Stimulated activated CD4-positive, alpha-beta T cell treated with anti-CD3 and anti-CD28 coated beads, Interleukin-2, amount 100 ng/mL, for 4 hours (primary cell): ENCODE measurements at regions not wholly inside any gene's neighbourhood (a gene's known extent, or its start where the extent isn't known, plus 50 kb on each side); places are given as distances from the start of the nearest gene placed in this dataset.

Experiments used
- DNase-seq: peaks from one replicate; pipeline ENCODE4 v3.0.0-alpha.2; 2020; ENCODE audit warnings: low read depth

GRCh38 chr4:3715855-3716630 lies 50.1 kb upstream of the ADRA2C start:
- no peak for DNase-seq

GRCh38 chr4:3715061-3715854 lies 50.9 kb upstream of the ADRA2C start:
- DNase-seq: no peak

DNA sequence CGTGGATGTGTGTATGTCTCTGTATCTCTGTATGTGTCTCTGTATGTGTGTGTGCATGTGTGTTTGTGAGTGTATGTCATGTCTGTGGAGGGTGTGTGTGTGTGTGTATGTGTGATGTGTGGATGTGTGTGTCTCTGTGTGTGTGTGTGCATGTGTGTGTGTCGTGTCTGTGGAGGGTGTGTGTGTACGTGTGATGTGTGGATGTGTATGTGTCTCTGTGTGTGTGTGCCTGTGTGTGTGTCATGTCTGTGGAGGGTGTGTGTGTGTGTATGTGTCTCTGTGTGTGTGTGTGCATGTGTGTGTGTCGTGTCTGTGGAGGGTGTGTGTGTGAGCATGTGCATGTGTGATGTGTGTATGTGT lies 51.6 kb upstream of the ADRA2C start:
- DNase-seq: no peak

GRCh38 chr4:3713817-3714641 lies 52.2 kb upstream of the ADRA2C start:
- DNase-seq: no peak

- no peak for DNase-seq
Observed at GRCh38 chr4:3713346-3713745, 52.8 kb upstream of the ADRA2C start.

- no peak for DNase-seq
Observed at GRCh38 chr4:3712936-3713335, 53.2 kb upstream of the ADRA2C start.

DNA sequence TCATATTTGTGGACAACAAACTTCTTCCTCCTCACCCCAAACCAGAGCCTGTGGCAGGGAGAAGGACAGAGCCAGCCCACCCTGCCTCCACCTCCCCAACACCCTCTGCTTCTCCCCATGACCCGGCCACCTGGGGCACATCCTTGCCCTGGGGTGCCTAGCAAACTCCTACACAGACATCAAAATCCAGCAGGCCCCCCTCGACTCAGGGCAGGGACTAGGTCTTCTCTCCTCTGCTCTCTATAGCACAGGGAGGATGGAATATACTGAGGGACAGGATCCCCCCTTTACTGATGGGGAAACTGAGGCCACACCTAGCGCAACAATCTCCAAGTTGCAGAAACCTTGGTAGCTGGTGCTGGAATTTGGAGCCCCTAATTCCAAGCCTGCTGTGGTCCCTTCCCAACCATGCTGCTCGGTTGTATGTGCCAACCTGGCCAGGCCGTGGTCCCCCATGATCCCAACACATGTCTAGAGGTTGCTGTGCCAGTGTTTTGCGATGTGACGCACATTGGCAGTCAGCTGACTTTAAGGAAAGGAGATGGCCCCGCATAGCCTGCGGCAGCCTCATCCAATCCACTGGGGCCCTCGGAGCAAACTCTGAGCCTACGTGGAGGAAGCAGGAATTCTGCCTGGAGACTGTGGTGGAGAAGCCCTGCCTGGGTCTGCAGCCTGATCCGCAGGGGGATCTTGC lies 53.9 kb upstream of the ADRA2C start:
- DNase-seq: no peak

DNA sequence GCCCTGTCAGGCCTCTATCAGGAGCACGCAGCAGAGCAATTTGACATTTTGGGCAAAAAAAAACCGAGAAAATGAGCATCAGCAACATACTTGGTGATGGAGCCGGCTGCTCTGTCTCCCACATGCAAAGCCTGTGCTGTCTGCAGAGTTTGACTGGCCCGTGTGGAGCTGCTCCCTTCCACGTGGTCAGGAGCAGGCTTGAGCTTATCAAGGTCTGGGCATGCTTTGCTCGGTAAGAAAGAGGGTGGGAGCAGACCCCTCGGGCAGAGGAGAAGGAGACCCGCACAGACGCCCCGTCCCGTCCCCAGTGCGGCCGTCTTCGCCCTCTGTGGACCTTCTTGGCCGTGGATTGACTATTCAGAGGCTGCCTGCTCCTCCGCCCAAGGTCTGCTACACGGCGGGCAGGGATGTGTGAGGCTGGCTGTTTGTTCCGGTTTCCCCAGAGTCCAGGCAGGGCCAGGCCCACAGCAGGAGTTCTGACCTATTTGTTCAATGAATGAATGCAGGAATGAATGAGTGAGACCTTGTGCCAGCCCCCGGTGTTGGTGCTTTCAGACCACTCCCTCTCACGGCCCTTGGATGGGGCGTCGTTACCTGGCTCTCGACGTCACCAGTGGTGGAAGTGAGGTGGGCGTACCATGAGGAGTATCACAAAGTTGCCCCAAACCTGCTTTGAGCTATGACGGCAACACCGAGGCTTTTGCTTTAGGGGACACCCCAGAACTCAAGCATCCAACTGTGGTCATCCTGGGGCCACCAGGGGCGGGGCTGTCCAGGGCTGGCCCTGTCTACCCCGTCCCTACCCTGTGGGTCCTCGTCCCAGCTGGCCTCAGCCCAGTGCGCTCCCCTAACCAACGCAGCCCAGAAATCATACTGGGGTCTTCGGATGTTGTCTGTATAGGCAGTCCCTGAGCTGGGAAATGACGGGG lies 54.7 kb upstream of the ADRA2C start:
- DNase-seq: no peak

GRCh38 chr4:3710451-3711182 lies 55.6 kb upstream of the ADRA2C start:
- no peak for DNase-seq

DNA sequence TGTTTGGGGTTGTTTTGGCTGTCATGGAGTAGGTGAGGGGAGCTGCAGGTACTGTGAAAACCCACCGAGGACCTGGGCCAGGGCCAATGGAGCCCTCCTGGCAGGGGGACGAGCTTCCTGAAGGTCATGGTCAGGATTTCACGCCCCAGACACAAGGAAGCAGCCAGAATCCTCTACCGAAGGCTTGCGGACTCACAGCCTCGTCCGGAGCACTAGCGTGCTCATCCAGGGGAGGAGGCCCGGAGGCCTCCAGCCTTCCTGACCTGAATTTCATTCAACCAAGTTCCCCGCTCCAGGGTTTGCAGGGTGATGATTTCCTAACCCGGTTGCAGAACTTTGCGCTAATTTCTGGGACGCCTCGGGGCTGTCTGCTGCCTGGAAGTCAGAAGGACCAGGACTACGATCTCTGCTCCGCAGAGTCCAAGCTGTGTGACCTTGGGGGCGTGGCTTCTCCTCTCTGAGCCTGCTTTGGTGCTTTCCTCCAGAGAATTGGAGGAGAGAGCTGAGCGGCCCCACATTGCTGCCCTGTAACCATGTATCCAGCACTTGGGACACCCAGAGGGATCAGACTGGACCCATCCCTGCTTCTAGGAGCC lies 56.2 kb upstream of the ADRA2C start:
- no peak for DNase-seq

- DNase-seq: no peak
Observed at GRCh38 chr4:3709061-3709845, 56.9 kb upstream of the ADRA2C start.

DNA sequence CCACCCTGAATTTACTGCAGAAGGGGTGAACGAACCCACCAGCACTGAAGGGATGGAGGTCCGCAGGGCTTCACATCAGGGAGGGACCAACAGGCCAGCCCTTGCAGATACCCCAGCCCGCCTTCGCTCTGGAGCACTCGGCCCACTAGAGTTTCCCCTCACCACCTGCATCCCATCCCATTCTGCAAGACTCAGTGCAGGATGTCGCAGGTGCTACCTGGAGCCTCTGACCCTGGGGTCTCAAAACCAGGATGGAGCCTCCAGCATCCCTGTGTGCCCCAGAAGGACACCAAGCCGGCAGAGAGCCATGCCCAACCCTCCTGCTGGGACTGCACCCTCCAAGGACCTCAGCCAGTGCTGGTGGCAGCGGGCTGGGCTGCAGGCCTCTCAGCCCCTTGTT lies 57.6 kb upstream of the ADRA2C start:
- no peak for DNase-seq

DNA sequence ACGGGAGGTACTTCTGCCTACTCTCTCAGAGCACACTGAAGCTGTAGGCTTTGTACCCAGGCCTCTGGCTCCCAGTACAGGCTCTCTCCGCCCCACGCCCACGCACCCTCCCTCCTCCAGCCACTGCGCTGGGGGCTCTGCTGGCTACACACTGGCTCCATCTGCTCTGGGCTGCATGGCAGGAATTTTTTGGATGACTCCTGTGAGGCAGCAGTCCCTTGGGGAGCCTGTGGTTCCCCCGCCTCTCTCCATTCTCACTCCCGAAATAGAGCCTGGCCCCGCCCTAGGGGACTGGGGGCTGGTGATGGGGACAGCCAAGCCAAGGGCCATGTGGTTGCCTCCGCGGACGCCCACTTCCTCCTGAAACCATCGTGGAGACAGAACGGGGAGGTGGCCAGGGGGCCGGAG lies 58.1 kb upstream of the ADRA2C start:
- DNase-seq: no peak

- no peak for DNase-seq
Observed at GRCh38 chr4:3707423-3708102, 58.6 kb upstream of the ADRA2C start.

- no peak for DNase-seq
Observed at GRCh38 chr4:3706565-3707422, 59.4 kb upstream of the ADRA2C start.

DNA sequence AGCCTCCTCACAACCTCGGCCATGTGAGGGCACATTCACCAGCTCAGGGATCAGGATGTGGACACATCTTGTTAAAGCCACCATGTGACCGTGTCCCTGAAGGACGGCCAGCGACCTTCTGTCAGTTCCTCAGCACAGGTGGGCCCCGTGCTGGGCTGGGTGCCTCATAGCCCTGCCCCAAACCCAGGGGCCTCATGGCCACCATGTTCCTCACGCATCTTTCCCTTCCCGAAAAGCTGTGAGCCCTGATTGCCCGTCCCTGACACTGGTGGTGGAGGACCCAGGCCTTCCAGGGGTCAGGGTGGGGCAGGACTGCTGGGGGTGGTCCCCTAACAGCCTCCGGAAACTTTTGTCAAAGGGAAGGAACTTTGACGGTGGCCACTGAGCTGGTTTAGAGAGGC lies 60.1 kb upstream of the ADRA2C start:
- no peak for DNase-seq

GRCh38 chr4:3705236-3705987 lies 60.8 kb upstream of the ADRA2C start:
- no peak for DNase-seq
